Breast epithelium (tissue), 3 donors: ENCODE measurements at regions not wholly inside any gene's neighbourhood (a gene's known extent, or its start where the extent isn't known, plus 50 kb on each side); places are given as distances from the start of the nearest gene placed in this dataset.

Experiments
- CTCF ChIP-seq, 3 donors: fragments of 450-650 bp; IDR thresholded peaks; one replicate each; pipeline ENCODE4 v1.5.1; 2016 to 2017; ENCODE audit warnings: antibody characterized with exemption in 3 of 3, mild to moderate bottlenecking in 3 of 3, moderate library complexity in 3 of 3
- POLR2A ChIP-seq: fragments of 450-650 bp; IDR thresholded peaks from one replicate; pipeline ENCODE4 v1.6.1; 2016; ENCODE audit warnings: antibody characterized with exemption, mild to moderate bottlenecking, moderate library complexity
- POLR2AphosphoS5 ChIP-seq, 3 donors: sonication (generic); formaldehyde crosslinking; IDR thresholded peaks; one replicate each; pipeline ENCODE4 v1.6.1; 2017; ENCODE audit warnings: antibody characterized with exemption in 3 of 3

GRCh38 chr12:125300249-125300648 is 235.0 kb downstream of the AACS start:
- TF ChIP-seq POLR2AphosphoS5 (IDR thresholded peaks at IDR 0.05), result no peak
- no peak for TF ChIP-seq CTCF (IDR thresholded peaks at IDR 0.05)
- TF ChIP-seq POLR2A, result no peak
